HCT116 (cell line): ENCODE measurements at regions not wholly inside any gene's neighbourhood (a gene's known extent, or its start where the extent isn't known, plus 50 kb on each side); places are given as distances from the start of the nearest gene placed in this dataset.

Experiments
- ATAC-seq: fragments of 200-7000 bp; cut with Tn5 transposase; 2 replicates; pipeline ENCODE4 v1.9.1; 2020; ENCODE audit warnings: mild to moderate bottlenecking, moderate library complexity
- BruUV-seq: library from RNA; stranded (reverse); fragments of 400-500 nt; replicated peaks from 2 replicates; lab custom pipeline; 2021; lab: Mats Ljungman, UMichigan
- CTCF ChIA-PET: fragments of 300-600 bp; sonication (Branson Sonifier 250); formaldehyde crosslinking; loops from one replicate; lab custom pipeline; 2021; ENCODE audit warnings: antibody characterized with exemption; lab: Charles Lee
- POLR2A ChIA-PET: fragments of 300-600, 350-600 bp; sonication (Branson Sonifier 250); formaldehyde crosslinking; loops from one replicate; lab custom pipeline; 2021; ENCODE audit warnings: antibody characterized with exemption; lab: Charles Lee
- RAD21 ChIA-PET, 2 experiments: fragments of 300-600 bp; sonication (Branson Sonifier 250); formaldehyde crosslinking; loops; one replicate each; lab custom pipeline; 2023; ENCODE audit warnings: low total read pairs in 2 of 2; ENCODE audit not compliant: uncharacterized antibody in 2 of 2, unreplicated experiment in 2 of 2, low non-redundant PET in 1 of 2; lab: Charles Lee
- DNase-seq: peaks from one replicate; pipeline ENCODE4 v3.0.0-alpha.2; 2010; ENCODE audit warnings: low read depth, low spot score
- H2AFZ ChIP-seq: fragments of 200-600 bp; shearing (Covaris generic), sonication (generic); 2 replicates; pipeline ENCODE4 v1.6.1; 2017; ENCODE audit warnings: low read depth, mixed run types, mixed read lengths, antibody characterized with exemption, low read length; ENCODE audit not compliant: poor library complexity, severe bottlenecking
- H3K27ac ChIP-seq: 2 replicates; pipeline ENCODE4 v1.5.1; 2012; ENCODE audit warnings: low read depth, low read length
- H3K27me3 ChIP-seq: fragments of 200-600 bp; sonication (generic); 2 replicates; pipeline ENCODE4 v1.6.1; 2016; ENCODE audit warnings: mixed run types, low read length, mixed read lengths; ENCODE audit not compliant: insufficient read depth
- H3K36me3 ChIP-seq, 2 experiments: fragments of 200-500 bp in 1 of 2; fragments of 200-600 bp in 1 of 2; sonication (Bioruptor generic) in 1 of 2; sonication (generic) in 1 of 2; 2 replicates each; pipeline versions ENCODE4 v1.5.1 to v1.6.1; 2014 to 2016; ENCODE audit warnings: low read length in 2 of 2, inconsistent platforms in 1 of 2, mixed read lengths in 1 of 2, mixed run types in 1 of 2; ENCODE audit not compliant: insufficient read depth in 2 of 2, control insufficient read depth in 1 of 2
- H3K4me1 ChIP-seq, 2 experiments: fragments of 200-600 bp in 1 of 2; sonication (generic) in 1 of 2; 2 replicates each; pipeline versions ENCODE4 v1.5.1 to v1.6.1; 2012 to 2017; ENCODE audit warnings: low read length in 2 of 2, inconsistent platforms in 1 of 2, mild to moderate bottlenecking in 1 of 2, mixed read lengths in 1 of 2, mixed run types in 1 of 2, moderate library complexity in 1 of 2; ENCODE audit not compliant: insufficient read depth in 2 of 2, control insufficient read depth in 1 of 2
- H3K4me2 ChIP-seq: fragments of 200-600 bp; sonication (generic); 2 replicates; pipeline ENCODE4 v1.6.1; 2017; ENCODE audit warnings: mixed run types, low read length, mixed read lengths
- H3K4me3 ChIP-seq, 2 experiments: fragments of 200-600 bp in 1 of 2; sonication (generic) in 1 of 2; replicated peaks in 1 of 2; 2 replicates each; pipeline ENCODE4 v1.5.1; 2011 to 2016; ENCODE audit warnings: low read length in 2 of 2, control low read depth in 1 of 2, low read depth in 1 of 2, mild to moderate bottlenecking in 1 of 2, mixed read lengths in 1 of 2, mixed run types in 1 of 2
- H3K79me2 ChIP-seq: fragments of 200-600 bp; sonication (generic); 2 replicates; pipeline ENCODE4 v1.6.1; 2017; ENCODE audit warnings: mild to moderate bottlenecking, mixed run types, low read length, moderate library complexity, mixed read lengths; ENCODE audit not compliant: insufficient read depth
- H3K9ac ChIP-seq: fragments of 200-600 bp; sonication (generic); 2 replicates; pipeline ENCODE4 v1.6.1; 2016; ENCODE audit warnings: low read length, mixed read lengths
- H3K9me2 ChIP-seq: fragments of 200-600 bp; sonication (generic), shearing (Covaris generic); 2 replicates; pipeline ENCODE4 v1.6.1; 2017; ENCODE audit warnings: mixed run types, mild to moderate bottlenecking, moderate library complexity; ENCODE audit not compliant: insufficient read depth
- H3K9me3 ChIP-seq, 2 experiments: fragments of 200-500 bp in 1 of 2; fragments of 200-600 bp in 1 of 2; sonication (Bioruptor generic) in 1 of 2; sonication (generic) in 1 of 2; 2 replicates each; pipeline ENCODE4 v1.6.1; 2014 to 2017; ENCODE audit warnings: low read length in 2 of 2, mixed read lengths in 2 of 2, inconsistent platforms in 1 of 2, low read depth in 1 of 2, mild to moderate bottlenecking in 1 of 2, mixed run types in 1 of 2, moderate library complexity in 1 of 2; ENCODE audit not compliant: control insufficient read depth in 1 of 2, insufficient read depth in 1 of 2
- H4K20me1 ChIP-seq: fragments of 200-600 bp; sonication (generic), shearing (Covaris generic); 2 replicates; pipeline ENCODE4 v1.6.1; 2017; ENCODE audit warnings: mixed run types, mild to moderate bottlenecking, moderate library complexity; ENCODE audit not compliant: insufficient read depth
- CBX3 ChIP-seq: IDR thresholded peaks from 2 replicates; pipeline ENCODE4 v1.6.1; 2012; ENCODE audit warnings: low read depth
- CEBPB ChIP-seq: IDR thresholded peaks from 2 replicates; pipeline ENCODE4 v1.6.1; 2012; ENCODE audit warnings: low read depth
- CTCF ChIP-seq, 3 experiments: fragments of 200-600 bp in 1 of 3; sonication (generic) in 1 of 3; IDR thresholded peaks in 2 of 3; conservative IDR thresholded peaks in 1 of 3; 2 replicates each; pipeline ENCODE4 v1.5.1; 2012 to 2017; ENCODE audit warnings: low read depth in 2 of 3, low read length in 2 of 3, antibody characterized with exemption in 1 of 3, borderline replicate concordance in 1 of 3, control low read depth in 1 of 3, mild to moderate bottlenecking in 1 of 3, mixed read lengths in 1 of 3, mixed run types in 1 of 3, moderate library complexity in 1 of 3; ENCODE audit not compliant: insufficient read depth in 1 of 3
- EZH2 ChIP-seq: fragments of 200-600 bp; sonication (generic); IDR thresholded peaks from 2 replicates; pipeline ENCODE4 v1.6.1; 2017; ENCODE audit warnings: antibody characterized with exemption, mixed run types
- JUND ChIP-seq: IDR thresholded peaks from 2 replicates; pipeline ENCODE4 v1.6.1; 2012
- RAD21 ChIP-seq: IDR thresholded peaks from 2 replicates; pipeline ENCODE4 v1.6.1; 2012; ENCODE audit warnings: low read depth, mild to moderate bottlenecking
- REST ChIP-seq: IDR thresholded peaks from 2 replicates; pipeline ENCODE4 v1.6.1; 2012; ENCODE audit warnings: low read depth
- SP1 ChIP-seq: IDR thresholded peaks from 2 replicates; pipeline ENCODE4 v1.6.1; 2012; ENCODE audit warnings: low read depth
- TCF7L2 ChIP-seq: IDR thresholded peaks from 2 replicates; pipeline ENCODE4 v1.7.0; 2011; ENCODE audit warnings: borderline replicate concordance, inconsistent platforms; ENCODE audit not compliant: insufficient read depth, insufficient read length; ENCODE audit errors: extremely low read depth
- ZBTB33 ChIP-seq: IDR thresholded peaks from 2 replicates; pipeline ENCODE4 v1.6.1; 2011; ENCODE audit warnings: mild to moderate bottlenecking, low read length, moderate library complexity; ENCODE audit not compliant: insufficient replicate concordance; ENCODE audit errors: extremely low read depth
- ZFX ChIP-seq: fragments of 450-650 bp; IDR thresholded peaks from 2 replicates; pipeline ENCODE4 v1.6.1; 2017
- ZNF274 ChIP-seq: fragments of 200-500 bp; sonication (Bioruptor generic); IDR thresholded peaks from 2 replicates; pipeline ENCODE4 v1.6.1; 2014; ENCODE audit warnings: mild to moderate bottlenecking, low read depth, low read length, inconsistent platforms
- intact Hi-C: fragments of 100-400 bp; cut with micrococcal nuclease; formaldehyde crosslinking; loops from 2 replicates; pipeline ENCODE4 v1.10.0; 2022

- CTCF ChIA-PET: no interaction called here
- DNase-seq: no peak
- no TSS peak for BruUV-seq
- Histone ChIP-seq H3K4me1 (no peaks in the 10 kb centered on the region), H3K27me3 (0 out of 2 replicates have a peak, but pooled peaks cover 7% of the 10 kb centered on the region), H3K27ac (no peak overlapping the region), H3K9ac (no peak overlapping the region), H3K4me2 (no peak overlapping the region), H3K36me3 (no peaks in the 10 kb centered on the region), H3K4me3 (no peak overlapping the region), H3K9me3 (no peaks in the 10 kb centered on the region)
- TF ChIP-seq CEBPB: no peak
- TF ChIP-seq CTCF (IDR thresholded peaks at IDR 0.05 in 2 of 3, conservative IDR thresholded peaks at IDR 0.05 in 1 of 3; ENCODE audit: borderline replicate concordance in 1 of 3, insufficient read depth in 1 of 3, low read depth in 2 of 3, low read length in 2 of 3): no peak
- TF ChIP-seq EZH2: no peak
- no peak for TF ChIP-seq TCF7L2
- TF ChIP-seq RAD21: no peak
- no peak for TF ChIP-seq SP1
- TF ChIP-seq ZFX: no peak
- TF ChIP-seq, all 23 proteins: peak for 0
- intact Hi-C loops: no loop called here
- ChIA-PET RAD21 (no interaction called here), POLR2A (no interaction called here)
- no peaks in the 10 kb centered on the region for H3K9me2 ChIP-seq
- no peaks in the 10 kb centered on the region for H3K79me2 ChIP-seq
- H2AFZ ChIP-seq: no peak overlapping the region
- no peaks in the 10 kb centered on the region for H4K20me1 ChIP-seq
- no peak for ATAC-seq
Measured at GRCh38 chr4:81965454-81965853, 408.3 kb downstream of the HNRNPD start.

- Histone ChIP-seq H3K9ac (no peak overlapping the region), H3K79me2 (no peaks in the 10 kb centered on the region), H3K9me2 (no peaks in the 10 kb centered on the region), H3K4me1 (no peaks in the 10 kb centered on the region), H3K4me2 (no peak overlapping the region), H3K36me3 (no peaks in the 10 kb centered on the region), H3K27me3 (0 out of 2 replicates have a peak, but pooled peaks cover 7% of the 10 kb centered on the region), H3K4me3 (no peak overlapping the region), H2AFZ (no peak overlapping the region), H3K27ac (no peak overlapping the region), H3K9me3 (no peaks in the 10 kb centered on the region), H4K20me1 (no peaks in the 10 kb centered on the region)
- POLR2A ChIA-PET: no interaction called here
- TF ChIP-seq SP1 (no peak), ZNF274 (no peak), JUND (no peak), CBX3 (no peak), REST (no peak), ZBTB33 (no peak)
- no peak for DNase-seq
- no TSS peak for BruUV-seq
- intact Hi-C loops: no loop called here
- CTCF ChIA-PET: no interaction called here
- no peak for ATAC-seq
- RAD21 ChIA-PET: no interaction called here
Measured at GRCh38 chr4:81963763-81964020, 410.1 kb downstream of the HNRNPD start.
